ENCODE measurements at regions not wholly inside any gene's neighbourhood (a gene's known extent, or its start where the extent isn't known, plus 50 kb on each side); places are given as distances from the start of the nearest gene placed in this dataset.

- no peak overlapping the region for H3K4me3 ChIP-seq (ENCODE audit: low read depth, low read length)
- DNase-seq (ENCODE audit: low read depth), result no peak
Measured at GRCh38 chr5:36526537-36526936, 79.9 kb upstream of the SLC1A3 start.

GRCh38 chr5:36528588-36528987 lies 77.8 kb upstream of the SLC1A3 start:
- no peak for DNase-seq (ENCODE audit: low read depth)
- H3K4me3 ChIP-seq (ENCODE audit: low read depth, low read length), result no peak overlapping the region
- no peak for TF ChIP-seq CTCF (IDR thresholded peaks at IDR 0.05; ENCODE audit: low read depth, low read length)

More at GRCh38 chr5:36526537-36526936, 79.9 kb upstream of the SLC1A3 start:
- no peak for TF ChIP-seq MYC (IDR thresholded peaks at IDR 0.05; ENCODE audit: low read depth, low read length)
- no peak for TF ChIP-seq MAX (IDR thresholded peaks at IDR 0.05; ENCODE audit: low read depth, low read length)
- no peak for TF ChIP-seq POLR2A (IDR thresholded peaks at IDR 0.05; ENCODE audit: extremely low read depth, insufficient read length)
- no peak for TF ChIP-seq CTCF (IDR thresholded peaks at IDR 0.05; ENCODE audit: low read depth, low read length)

- H3K4me3 ChIP-seq (ENCODE audit: low read depth, low read length), result no peak overlapping the region
- DNase-seq (ENCODE audit: low read depth), result peak; percentile 78
- TF ChIP-seq MAX (IDR thresholded peaks at IDR 0.05; ENCODE audit: low read depth, low read length) (no peak), CTCF (IDR thresholded peaks at IDR 0.05; ENCODE audit: low read depth, low read length) (no peak), MYC (IDR thresholded peaks at IDR 0.05; ENCODE audit: low read depth, low read length) (no peak), POLR2A (IDR thresholded peaks at IDR 0.05; ENCODE audit: extremely low read depth, insufficient read length) (no peak)
Measured at GRCh38 chr5:36529142-36529541, 77.3 kb upstream of the SLC1A3 start.

GRCh38 chr5:36530215-36530614 lies 76.2 kb upstream of the SLC1A3 start:
- no peak overlapping the region for H3K4me3 ChIP-seq (ENCODE audit: low read depth, low read length)
- no peak for DNase-seq (ENCODE audit: low read depth)
- TF ChIP-seq POLR2A (IDR thresholded peaks at IDR 0.05; ENCODE audit: extremely low read depth, insufficient read length) (no peak), CTCF (IDR thresholded peaks at IDR 0.05; ENCODE audit: low read depth, low read length) (no peak), MAX (IDR thresholded peaks at IDR 0.05; ENCODE audit: low read depth, low read length) (no peak), MYC (IDR thresholded peaks at IDR 0.05; ENCODE audit: low read depth, low read length) (no peak)

- H3K4me3 ChIP-seq (ENCODE audit: low read depth, low read length), result no peak overlapping the region
- DNase-seq (ENCODE audit: low read depth), result peak; percentile 25
- TF ChIP-seq POLR2A (IDR thresholded peaks at IDR 0.05; ENCODE audit: extremely low read depth, insufficient read length), result no peak
- TF ChIP-seq CTCF (IDR thresholded peaks at IDR 0.05; ENCODE audit: low read depth, low read length), result no peak
- no peak for TF ChIP-seq MAX (IDR thresholded peaks at IDR 0.05; ENCODE audit: low read depth, low read length)
- no peak for TF ChIP-seq MYC (IDR thresholded peaks at IDR 0.05; ENCODE audit: low read depth, low read length)
Measured at GRCh38 chr5:36531401-36531800, 75.0 kb upstream of the SLC1A3 start.

GRCh38 chr5:36535378-36535777 lies 71.0 kb upstream of the SLC1A3 start:
- TF ChIP-seq MAX (IDR thresholded peaks at IDR 0.05; ENCODE audit: low read depth, low read length), result no peak
- no peak for TF ChIP-seq CTCF (IDR thresholded peaks at IDR 0.05; ENCODE audit: low read depth, low read length)
- H3K4me3 ChIP-seq (ENCODE audit: low read depth, low read length), result no peak overlapping the region
- DNase-seq (ENCODE audit: low read depth), result no peak
